DND-41 (cell line): ENCODE measurements at regions not wholly inside any gene's neighbourhood (a gene's known extent, or its start where the extent isn't known, plus 50 kb on each side); places are given as distances from the start of the nearest gene placed in this dataset.

Source experiments
- ATAC-seq: fragments of 200-7000 bp; cut with Tn5 transposase; 3 replicates; pipeline ENCODE4 v1.9.1; 2021; ENCODE audit warnings: low read depth; ENCODE audit not compliant: insufficient read depth
- DNase-seq: peaks from one replicate; pipeline ENCODE4 v3.0.0-alpha.2; 2020
- H2AFZ ChIP-seq: 2 replicates; pipeline ENCODE4 v1.6.0; 2012; ENCODE audit warnings: low read depth, low read length
- H3K27ac ChIP-seq: 2 replicates; pipeline ENCODE4 v1.5.1; 2012; ENCODE audit warnings: low read length, inconsistent platforms
- H3K27me3 ChIP-seq: fragments of 200-600 bp; sonication (generic); 2 replicates; pipeline ENCODE4 v1.6.0; 2012; ENCODE audit warnings: low read length, mild to moderate bottlenecking, inconsistent platforms; ENCODE audit not compliant: insufficient read depth, poor library complexity
- H3K36me3 ChIP-seq: 2 replicates; pipeline ENCODE4 v1.5.1; 2012; ENCODE audit warnings: low read length, inconsistent platforms; ENCODE audit not compliant: insufficient read depth
- H3K4me1 ChIP-seq: 2 replicates; pipeline ENCODE4 v1.5.1; 2012; ENCODE audit warnings: mild to moderate bottlenecking, low read length; ENCODE audit not compliant: insufficient read depth
- H3K4me2 ChIP-seq: 2 replicates; pipeline ENCODE4 v1.6.0; 2012; ENCODE audit warnings: mild to moderate bottlenecking, moderate library complexity, low read length, inconsistent platforms; ENCODE audit not compliant: insufficient read depth
- H3K4me3 ChIP-seq, 2 experiments: fragments of 200-600 bp in 1 of 2; shearing (Covaris generic) in 1 of 2; 2 replicates each; pipeline ENCODE4 v1.5.1; 2012 to 2016; ENCODE audit warnings: inconsistent platforms in 2 of 2, low read length in 2 of 2, mild to moderate bottlenecking in 2 of 2, low read depth in 1 of 2, moderate library complexity in 1 of 2
- H3K79me2 ChIP-seq: 2 replicates; pipeline ENCODE4 v1.6.0; 2012; ENCODE audit warnings: low read length, inconsistent platforms; ENCODE audit not compliant: insufficient read depth
- H3K9ac ChIP-seq: 2 replicates; pipeline ENCODE4 v1.6.0; 2012; ENCODE audit warnings: low read depth, mild to moderate bottlenecking, inconsistent platforms, low read length, moderate library complexity
- H3K9me3 ChIP-seq: 2 replicates; pipeline ENCODE4 v1.5.1; 2012; ENCODE audit warnings: low read length, moderate library complexity, mild to moderate bottlenecking, inconsistent platforms; ENCODE audit not compliant: insufficient read depth, severe bottlenecking
- H4K20me1 ChIP-seq: 2 replicates; pipeline ENCODE4 v1.6.0; 2012; ENCODE audit warnings: low read length; ENCODE audit not compliant: insufficient read depth
- EZH2 ChIP-seq: IDR thresholded peaks from 3 replicates; pipeline ENCODE4 v1.6.1; 2012; ENCODE audit warnings: borderline replicate concordance, low read depth, mild to moderate bottlenecking, moderate library complexity, low read length, inconsistent platforms; ENCODE audit not compliant: severe bottlenecking
- TF ChIP-seq, protein P1 (sequence below): IDR thresholded peaks from 2 replicates; pipeline ENCODE4 v1.5.1; 2012; ENCODE audit warnings: borderline replicate concordance, low read length, moderate library complexity, mild to moderate bottlenecking; ENCODE audit not compliant: poor library complexity, severe bottlenecking; ENCODE audit errors: extremely low read depth

DNA sequence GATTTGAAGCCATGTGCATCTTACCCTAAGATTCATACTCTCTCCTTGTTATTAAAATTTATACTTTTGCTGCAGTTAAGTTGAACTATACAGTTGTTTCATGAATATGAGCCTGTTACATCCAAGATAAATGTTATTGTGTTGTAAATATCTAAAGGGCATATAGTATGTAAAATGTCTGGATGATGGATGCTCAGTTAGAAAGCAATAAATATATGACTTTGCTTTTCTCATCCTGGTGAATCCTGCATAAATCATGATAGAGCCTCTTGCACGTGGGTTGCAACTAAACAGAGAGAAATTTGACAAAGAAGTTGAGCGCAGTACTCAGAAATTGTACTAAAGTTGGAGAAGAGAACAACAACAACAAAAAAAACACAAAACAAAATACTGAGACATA lies 99.5 kb downstream of the PRDM9 start:
- H3K79me2 ChIP-seq, result no peaks in the 10 kb centered on the region

DNA sequence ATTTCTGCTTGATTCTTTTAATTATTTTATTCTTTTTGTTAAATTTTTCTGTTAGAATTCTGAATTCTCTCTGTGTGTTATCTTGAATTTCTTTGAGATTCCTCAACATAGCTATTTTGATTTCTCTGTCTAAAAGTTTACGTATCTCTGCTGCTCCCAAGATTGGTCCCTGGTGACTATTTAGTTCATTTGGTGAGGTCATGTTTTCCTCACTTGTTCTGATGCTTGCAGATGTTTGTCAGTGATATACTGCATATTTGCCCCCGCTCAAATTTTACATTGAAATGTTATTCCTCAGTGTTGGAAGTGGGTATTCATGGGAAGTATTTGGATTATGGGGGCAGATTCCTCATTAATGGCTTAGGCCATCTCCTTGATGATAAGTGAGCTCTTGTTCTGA lies 105.3 kb downstream of the PRDM9 start:
- Histone ChIP-seq H3K79me2 (no peaks in the 10 kb centered on the region), H3K9ac (no peak overlapping the region), H3K4me1 (no peaks in the 10 kb centered on the region), H3K4me3 (no peak overlapping the region), H3K27ac (no peak overlapping the region), H3K4me2 (no peak overlapping the region), H4K20me1 (no peaks in the 10 kb centered on the region), H3K27me3 (no peaks in the 10 kb centered on the region), H2AFZ (no peak overlapping the region), H3K36me3 (no peaks in the 10 kb centered on the region), H3K9me3 (no peaks in the 10 kb centered on the region)
- DNase-seq (no peak), ATAC-seq (no peak)
- TF ChIP-seq, protein P1, sequence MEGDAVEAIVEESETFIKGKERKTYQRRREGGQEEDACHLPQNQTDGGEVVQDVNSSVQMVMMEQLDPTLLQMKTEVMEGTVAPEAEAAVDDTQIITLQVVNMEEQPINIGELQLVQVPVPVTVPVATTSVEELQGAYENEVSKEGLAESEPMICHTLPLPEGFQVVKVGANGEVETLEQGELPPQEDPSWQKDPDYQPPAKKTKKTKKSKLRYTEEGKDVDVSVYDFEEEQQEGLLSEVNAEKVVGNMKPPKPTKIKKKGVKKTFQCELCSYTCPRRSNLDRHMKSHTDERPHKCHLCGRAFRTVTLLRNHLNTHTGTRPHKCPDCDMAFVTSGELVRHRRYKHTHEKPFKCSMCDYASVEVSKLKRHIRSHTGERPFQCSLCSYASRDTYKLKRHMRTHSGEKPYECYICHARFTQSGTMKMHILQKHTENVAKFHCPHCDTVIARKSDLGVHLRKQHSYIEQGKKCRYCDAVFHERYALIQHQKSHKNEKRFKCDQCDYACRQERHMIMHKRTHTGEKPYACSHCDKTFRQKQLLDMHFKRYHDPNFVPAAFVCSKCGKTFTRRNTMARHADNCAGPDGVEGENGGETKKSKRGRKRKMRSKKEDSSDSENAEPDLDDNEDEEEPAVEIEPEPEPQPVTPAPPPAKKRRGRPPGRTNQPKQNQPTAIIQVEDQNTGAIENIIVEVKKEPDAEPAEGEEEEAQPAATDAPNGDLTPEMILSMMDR, result no peak
- TF ChIP-seq EZH2, result no peak

More for the DNA sequence above, 99.5 kb downstream of the PRDM9 start:
- no peaks in the 10 kb centered on the region for H4K20me1 ChIP-seq
- no peak overlapping the region for H3K4me3 ChIP-seq
- no peak for DNase-seq
- no peaks in the 10 kb centered on the region for H3K36me3 ChIP-seq
- H3K27me3 ChIP-seq, result no peaks in the 10 kb centered on the region
- no peaks in the 10 kb centered on the region for H3K4me1 ChIP-seq
- H3K9me3 ChIP-seq, result no peaks in the 10 kb centered on the region
- H2AFZ ChIP-seq, result no peak overlapping the region
- no peak overlapping the region for H3K27ac ChIP-seq
- H3K9ac ChIP-seq, result no peak overlapping the region
- no peak overlapping the region for H3K4me2 ChIP-seq
- ATAC-seq, result no peak
- TF ChIP-seq, protein P1, result no peak
- no peak for TF ChIP-seq EZH2

DNA sequence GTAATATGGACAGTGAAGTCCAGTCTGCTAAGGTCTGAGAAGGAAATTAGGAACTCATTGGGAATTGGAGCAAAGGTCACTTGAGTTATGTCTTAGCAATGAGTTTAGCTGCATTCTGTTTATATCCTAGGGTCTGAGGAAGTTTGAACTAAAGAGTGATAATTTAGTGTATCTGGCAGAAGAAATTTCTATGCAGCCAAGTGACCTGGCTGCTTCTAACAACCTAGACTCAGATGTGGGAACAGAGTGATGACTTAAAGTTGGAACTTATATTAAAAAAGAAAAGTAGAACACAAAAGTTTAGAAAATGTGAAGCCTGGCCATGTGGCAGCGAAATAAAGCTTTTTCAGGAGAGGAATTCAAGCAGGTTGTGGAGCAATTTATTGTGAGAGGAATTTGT lies 106.2 kb downstream of the PRDM9 start:
- no peak for TF ChIP-seq EZH2
- TF ChIP-seq, protein P1, result no peak
- no peak overlapping the region for H2AFZ ChIP-seq
- DNase-seq (no peak), ATAC-seq (no peak)
- H3K9ac ChIP-seq, result no peak overlapping the region
- no peak overlapping the region for H3K27ac ChIP-seq
- no peaks in the 10 kb centered on the region for H3K9me3 ChIP-seq
- H3K27me3 ChIP-seq, result no peaks in the 10 kb centered on the region
- no peaks in the 10 kb centered on the region for H3K36me3 ChIP-seq
- H3K4me2 ChIP-seq, result no peak overlapping the region
- no peaks in the 10 kb centered on the region for H4K20me1 ChIP-seq
- no peaks in the 10 kb centered on the region for H3K4me1 ChIP-seq
- H3K4me3 ChIP-seq, result no peak overlapping the region
- H3K79me2 ChIP-seq, result no peaks in the 10 kb centered on the region

DNA sequence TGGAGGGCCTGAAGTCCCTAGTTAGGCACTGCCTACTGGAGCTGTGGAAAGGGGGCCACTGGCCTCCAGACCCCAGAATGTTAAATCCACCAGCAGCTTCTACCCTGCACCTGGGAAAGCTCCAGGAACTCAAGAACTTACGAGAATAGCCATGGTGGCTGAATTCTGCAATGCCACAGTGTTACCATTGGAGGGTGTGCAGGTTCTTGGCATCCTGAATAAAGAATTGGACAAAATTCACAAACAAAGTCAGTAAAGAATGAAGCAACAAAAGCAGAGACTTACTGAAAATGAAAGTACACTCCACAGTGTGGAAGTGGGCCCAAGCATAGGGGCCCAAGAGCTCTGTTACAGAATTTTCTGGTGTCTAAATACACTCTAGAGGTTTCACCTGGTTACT lies 107.0 kb downstream of the PRDM9 start:
- H3K4me2 ChIP-seq, result no peak overlapping the region
- H3K9me3 ChIP-seq, result no peaks in the 10 kb centered on the region
- H4K20me1 ChIP-seq, result no peaks in the 10 kb centered on the region
- H2AFZ ChIP-seq, result no peak overlapping the region
- no peak overlapping the region for H3K27ac ChIP-seq
- H3K4me3 ChIP-seq, result no peak overlapping the region
- H3K4me1 ChIP-seq, result no peaks in the 10 kb centered on the region
- no peaks in the 10 kb centered on the region for H3K27me3 ChIP-seq
- H3K9ac ChIP-seq, result no peak overlapping the region
- no peak for ATAC-seq
- TF ChIP-seq EZH2, result no peak
- TF ChIP-seq, protein P1, result no peak
- H3K79me2 ChIP-seq, result no peaks in the 10 kb centered on the region
- no peak for DNase-seq
- no peaks in the 10 kb centered on the region for H3K36me3 ChIP-seq
